Activated naive CD4-positive, alpha-beta T cell treated with anti-CD3 and anti-CD28 coated beads, Interleukin-2, amount 10 ng/mL, durations not matched to agents 7 days and 5 days (primary cell): ENCODE measurements at regions not wholly inside any gene's neighbourhood (a gene's known extent, or its start where the extent isn't known, plus 50 kb on each side); places are given as distances from the start of the nearest gene placed in this dataset.
A peak's percentile ranks its signal among the peaks of the same experiment; 100 is the strongest.
"Not testable (repeated sequence)": the region's sequence is repeated elsewhere in the genome, so short reads cannot be mapped to it uniquely, and the experiment has no call there.

ENCODE experiments used
- CTCF ChIA-PET: fragments of 350-600 bp; sonication (Branson Sonifier 250); formaldehyde crosslinking; loops from one replicate; lab custom pipeline; 2021; ENCODE audit warnings: antibody characterized with exemption; lab: Charles Lee
- DNase-seq: peaks from one replicate; pipeline ENCODE4 v3.0.0-alpha.2; 2020
- H3K27ac Mint-ChIP-seq: one replicate; pipeline ENCODE4 v1.8.0; 2021; ENCODE audit warnings: mild to moderate bottlenecking, moderate library complexity, mixed read lengths
- H3K27me3 Mint-ChIP-seq: one replicate; pipeline ENCODE4 v1.8.0; 2021; ENCODE audit warnings: mild to moderate bottlenecking, mixed read lengths
- H3K36me3 Mint-ChIP-seq: one replicate; pipeline ENCODE4 v1.8.0; 2021; ENCODE audit warnings: mixed read lengths
- H3K4me1 Mint-ChIP-seq: one replicate; pipeline ENCODE4 v1.8.0; 2021; ENCODE audit warnings: mixed read lengths
- H3K4me3 Mint-ChIP-seq: one replicate; pipeline ENCODE4 v1.8.0; 2021; ENCODE audit warnings: mild to moderate bottlenecking, moderate library complexity, mixed read lengths
- H3K9me3 Mint-ChIP-seq: one replicate; pipeline ENCODE4 v1.8.0; 2021; ENCODE audit warnings: mixed read lengths

GRCh38 chr11:36751335-36751781, 153.3 kb upstream of the RAG2 start:
- H3K27ac Mint-ChIP-seq: no peak overlapping the region
- H3K4me1 Mint-ChIP-seq: no peaks in the 10 kb centered on the region
- peaks cover 4% of the 10 kb centered on the region for H3K27me3 Mint-ChIP-seq
- H3K36me3 Mint-ChIP-seq: no peaks in the 10 kb centered on the region
- H3K9me3 Mint-ChIP-seq: no peaks in the 10 kb centered on the region
- CTCF ChIA-PET: interaction anchor here (0.7 to 10.2 kb wide), 2 partner anchors 14 to 48 kb away, joined by 3 to 103 read pairs; no protein-coding TSS in a partner anchor
- DNase-seq: no peak
- H3K4me3 Mint-ChIP-seq: no peak overlapping the region

- no peak overlapping the region for H3K4me3 Mint-ChIP-seq
- no peak overlapping the region for H3K27ac Mint-ChIP-seq
- no peaks in the 10 kb centered on the region for H3K4me1 Mint-ChIP-seq
- no peaks in the 10 kb centered on the region for H3K9me3 Mint-ChIP-seq
- H3K27me3 Mint-ChIP-seq: peaks cover 4% of the 10 kb centered on the region
- CTCF ChIA-PET: interaction anchor here (0.6 to 10.2 kb wide), 3 partner anchors 47 to 263 kb away, joined by 4 to 204 read pairs (median 103); partner anchors contain the start of gene RAG1
- DNase-seq: no peak
- H3K36me3 Mint-ChIP-seq: no peaks in the 10 kb centered on the region
Measured at GRCh38 chr11:36750349-36750748, 152.3 kb upstream of the RAG2 start.

- Mint-ChIP-seq H3K4me3 (no peak overlapping the region), H3K36me3 (no peaks in the 10 kb centered on the region), H3K27me3 (peaks cover 15% of the 10 kb centered on the region), H3K4me1 (no peaks in the 10 kb centered on the region), H3K9me3 (no peaks in the 10 kb centered on the region), H3K27ac (no peak overlapping the region)
- CTCF ChIA-PET: interaction anchor here (1.2 to 10.2 kb wide), 4 partner anchors 11 to 185 kb away, joined by 3 to 204 read pairs (median 80); partner anchors contain the start of gene RAG1
- DNase-seq: no peak
Measured at GRCh38 chr11:36748836-36749235, 150.8 kb upstream of the RAG2 start.

GRCh38 chr11:36746886-36747710, 149.1 kb upstream of the RAG2 start:
- H3K27me3 Mint-ChIP-seq: peaks cover 21% of the 10 kb centered on the region
- no peak overlapping the region for H3K4me3 Mint-ChIP-seq
- no peaks in the 10 kb centered on the region for H3K4me1 Mint-ChIP-seq
- no peaks in the 10 kb centered on the region for H3K36me3 Mint-ChIP-seq
- H3K27ac Mint-ChIP-seq: no peak overlapping the region
- CTCF ChIA-PET: interaction anchor here (0.6 to 10.2 kb wide), 30 partner anchors 10 to 521 kb away, joined by 3 to 204 read pairs (median 4); partner anchors contain the start of gene RAG1
- no peaks in the 10 kb centered on the region for H3K9me3 Mint-ChIP-seq
- peak; percentile 92 for DNase-seq

GRCh38 chr11:36744375-36745168, 146.5 kb upstream of the RAG2 start:
- CTCF ChIA-PET: interaction anchor here (1.2 to 10.2 kb wide), 5 partner anchors 10 to 181 kb away, joined by 3 to 204 read pairs (median 21); partner anchors contain the start of gene RAG1
- peak; percentile 73 for DNase-seq
- Mint-ChIP-seq H3K4me3 (no peak overlapping the region), H3K36me3 (no peaks in the 10 kb centered on the region), H3K9me3 (no peaks in the 10 kb centered on the region), H3K27ac (no peak overlapping the region), H3K27me3 (peaks cover 21% of the 10 kb centered on the region), H3K4me1 (no peaks in the 10 kb centered on the region)

- Mint-ChIP-seq H3K36me3 (no peaks in the 10 kb centered on the region), H3K27ac (no peak overlapping the region)
- CTCF ChIA-PET: interaction anchor here (0.9 to 10.2 kb wide), 3 partner anchors 40 to 250 kb away, joined by 3 to 204 read pairs (median 103); partner anchors contain the start of gene RAG1
Measured at GRCh38 chr11:36743039-36743438, 145.0 kb upstream of the RAG2 start.

GRCh38 chr11:36741515-36741914, 143.5 kb upstream of the RAG2 start:
- H3K4me1 Mint-ChIP-seq: no peaks in the 10 kb centered on the region
- H3K36me3 Mint-ChIP-seq: no peaks in the 10 kb centered on the region
- H3K27me3 Mint-ChIP-seq: peaks cover 17% of the 10 kb centered on the region
- no peak overlapping the region for H3K27ac Mint-ChIP-seq
- no peak for DNase-seq
- no peak overlapping the region for H3K4me3 Mint-ChIP-seq
- CTCF ChIA-PET: no interaction called here
- H3K9me3 Mint-ChIP-seq: no peaks in the 10 kb centered on the region

More at GRCh38 chr11:36743039-36743438, 145.0 kb upstream of the RAG2 start:
- H3K4me3 Mint-ChIP-seq: no peak overlapping the region
- no peak for DNase-seq
- H3K27me3 Mint-ChIP-seq: peaks cover 21% of the 10 kb centered on the region
- H3K4me1 Mint-ChIP-seq: no peaks in the 10 kb centered on the region
- no peaks in the 10 kb centered on the region for H3K9me3 Mint-ChIP-seq

- CTCF ChIA-PET: interaction anchor here (0.8 to 4.9 kb wide), 5 partner anchors 9 to 174 kb away, joined by 3 to 56 read pairs (median 4); no protein-coding TSS in a partner anchor
- Mint-ChIP-seq H3K9me3 (no peaks in the 10 kb centered on the region), H3K4me1 (no peaks in the 10 kb centered on the region)
Measured at GRCh38 chr11:36738292-36738861, 140.3 kb upstream of the RAG2 start.

GRCh38 chr11:36736103-36736502, 138.1 kb upstream of the RAG2 start:
- Mint-ChIP-seq H3K4me1 (no peaks in the 10 kb centered on the region), H3K9me3 (no peaks in the 10 kb centered on the region), H3K4me3 (no peak overlapping the region), H3K27me3 (no peaks in the 10 kb centered on the region), H3K36me3 (no peaks in the 10 kb centered on the region), H3K27ac (no peak overlapping the region)
- no peak for DNase-seq
- CTCF ChIA-PET: interaction anchor here (0.7 to 4.9 kb wide), 3 partner anchors 11 to 995 kb away, joined by 3 to 56 read pairs (median 3); partner anchors contain the start of gene RAG1

More at GRCh38 chr11:36738292-36738861, 140.3 kb upstream of the RAG2 start:
- Mint-ChIP-seq H3K4me3 (no peak overlapping the region), H3K27me3 (peaks cover 5% of the 10 kb centered on the region), H3K27ac (no peak overlapping the region), H3K36me3 (no peaks in the 10 kb centered on the region)
- DNase-seq: no peak

GRCh38 chr11:36733721-36734120, 135.7 kb upstream of the RAG2 start:
- not testable (repeated sequence) for H3K4me1 Mint-ChIP-seq, H3K36me3 Mint-ChIP-seq, H3K27ac Mint-ChIP-seq, H3K27me3 Mint-ChIP-seq, DNase-seq, H3K4me3 Mint-ChIP-seq, H3K9me3 Mint-ChIP-seq
- CTCF ChIA-PET: interaction anchor here (2.5 kb wide), 1 partner anchor 13 kb away, joined by 10 read pairs; no protein-coding TSS in a partner anchor

GRCh38 chr11:36730761-36731160, 132.7 kb upstream of the RAG2 start:
- Mint-ChIP-seq H3K27me3 (no peaks in the 10 kb centered on the region), H3K4me3 (no peak overlapping the region), H3K36me3 (no peaks in the 10 kb centered on the region), H3K27ac (no peak overlapping the region), H3K9me3 (no peaks in the 10 kb centered on the region), H3K4me1 (no peaks in the 10 kb centered on the region)
- no peak for DNase-seq
- CTCF ChIA-PET: interaction anchor here (0.6 to 1.0 kb wide), 4 partner anchors 15 to 28 kb away, joined by 3 to 4 read pairs (median 4); no protein-coding TSS in a partner anchor

GRCh38 chr11:36729825-36730224, 131.8 kb upstream of the RAG2 start:
- Mint-ChIP-seq H3K4me1 (no peaks in the 10 kb centered on the region), H3K36me3 (no peaks in the 10 kb centered on the region), H3K27ac (no peak overlapping the region), H3K27me3 (no peaks in the 10 kb centered on the region), H3K4me3 (no peak overlapping the region), H3K9me3 (no peaks in the 10 kb centered on the region)
- CTCF ChIA-PET: interaction anchor here (0.9 to 1.0 kb wide), 2 partner anchors 16 to 17 kb away, joined by 3 to 4 read pairs; no protein-coding TSS in a partner anchor
- DNase-seq: no peak

GRCh38 chr11:36726420-36726819, 128.4 kb upstream of the RAG2 start:
- H3K4me1 Mint-ChIP-seq: no peaks in the 10 kb centered on the region
- no peak overlapping the region for H3K27ac Mint-ChIP-seq
- DNase-seq: no peak
- CTCF ChIA-PET: no interaction called here
- H3K36me3 Mint-ChIP-seq: no peaks in the 10 kb centered on the region
- H3K27me3 Mint-ChIP-seq: no peaks in the 10 kb centered on the region
- no peaks in the 10 kb centered on the region for H3K9me3 Mint-ChIP-seq
- no peak overlapping the region for H3K4me3 Mint-ChIP-seq
